ENCODE measurements at regions not wholly inside any gene's neighbourhood (a gene's known extent, or its start where the extent isn't known, plus 50 kb on each side); places are given as distances from the start of the nearest gene placed in this dataset.

GRCh38 chr13:74073274-74073673 is 60.9 kb downstream of the KLF12 start:
- TF ChIP-seq CTCF (IDR thresholded peaks at IDR 0.05; ENCODE audit: control insufficient read depth, insufficient read depth, low read depth, low read length, missing control alignments) = no peak
- no peak for DNase-seq (ENCODE audit: low read depth)
- H3K4me3 ChIP-seq (ENCODE audit: control insufficient read depth, low read depth, low read length) = no peak overlapping the region

GRCh38 chr13:74070513-74070912 is 63.7 kb downstream of the KLF12 start:
- H3K4me3 ChIP-seq (ENCODE audit: control insufficient read depth, low read depth, low read length) = no peak overlapping the region
- DNase-seq (ENCODE audit: low read depth) = no peak
- no peak for TF ChIP-seq CTCF (IDR thresholded peaks at IDR 0.05; ENCODE audit: control insufficient read depth, insufficient read depth, low read depth, low read length, missing control alignments)

GRCh38 chr13:74070065-74070464 is 64.1 kb downstream of the KLF12 start:
- H3K4me3 ChIP-seq (ENCODE audit: control insufficient read depth, low read depth, low read length) = no peak overlapping the region
- DNase-seq (ENCODE audit: low read depth) = no peak
- no peak for TF ChIP-seq CTCF (IDR thresholded peaks at IDR 0.05; ENCODE audit: control insufficient read depth, insufficient read depth, low read depth, low read length, missing control alignments)

- TF ChIP-seq CTCF (IDR thresholded peaks at IDR 0.05; ENCODE audit: control insufficient read depth, insufficient read depth, low read depth, low read length, missing control alignments) = no peak
- H3K4me3 ChIP-seq (ENCODE audit: control insufficient read depth, low read depth, low read length) = no peak overlapping the region
- no peak for DNase-seq (ENCODE audit: low read depth)
These were observed 65.7 kb downstream of the KLF12 start for GRCh38 chr13:74068471-74068870.

GRCh38 chr13:74067818-74068217 is 66.4 kb downstream of the KLF12 start:
- no peak for TF ChIP-seq CTCF (IDR thresholded peaks at IDR 0.05; ENCODE audit: control insufficient read depth, insufficient read depth, low read depth, low read length, missing control alignments)

GRCh38 chr13:74066937-74067336 is 67.3 kb downstream of the KLF12 start:
- TF ChIP-seq CTCF (IDR thresholded peaks at IDR 0.05; ENCODE audit: control insufficient read depth, insufficient read depth, low read depth, low read length, missing control alignments) = no peak
- no peak overlapping the region for H3K4me3 ChIP-seq (ENCODE audit: control insufficient read depth, low read depth, low read length)
- DNase-seq (ENCODE audit: low read depth) = no peak

More at GRCh38 chr13:74067818-74068217, 66.4 kb downstream of the KLF12 start:
- H3K4me3 ChIP-seq (ENCODE audit: control insufficient read depth, low read depth, low read length) = no peak overlapping the region
- DNase-seq (ENCODE audit: low read depth) = no peak

GRCh38 chr13:74064805-74065312 is 69.3 kb downstream of the KLF12 start:
- TF ChIP-seq CTCF (IDR thresholded peaks at IDR 0.05; ENCODE audit: control insufficient read depth, insufficient read depth, low read depth, low read length, missing control alignments) = no peak
- no peak overlapping the region for H3K4me3 ChIP-seq (ENCODE audit: control insufficient read depth, low read depth, low read length)
- DNase-seq (ENCODE audit: low read depth) = no peak
